ENCODE measurements at regions not wholly inside any gene's neighbourhood (a gene's known extent, or its start where the extent isn't known, plus 50 kb on each side); places are given as distances from the start of the nearest gene placed in this dataset.

DNA sequence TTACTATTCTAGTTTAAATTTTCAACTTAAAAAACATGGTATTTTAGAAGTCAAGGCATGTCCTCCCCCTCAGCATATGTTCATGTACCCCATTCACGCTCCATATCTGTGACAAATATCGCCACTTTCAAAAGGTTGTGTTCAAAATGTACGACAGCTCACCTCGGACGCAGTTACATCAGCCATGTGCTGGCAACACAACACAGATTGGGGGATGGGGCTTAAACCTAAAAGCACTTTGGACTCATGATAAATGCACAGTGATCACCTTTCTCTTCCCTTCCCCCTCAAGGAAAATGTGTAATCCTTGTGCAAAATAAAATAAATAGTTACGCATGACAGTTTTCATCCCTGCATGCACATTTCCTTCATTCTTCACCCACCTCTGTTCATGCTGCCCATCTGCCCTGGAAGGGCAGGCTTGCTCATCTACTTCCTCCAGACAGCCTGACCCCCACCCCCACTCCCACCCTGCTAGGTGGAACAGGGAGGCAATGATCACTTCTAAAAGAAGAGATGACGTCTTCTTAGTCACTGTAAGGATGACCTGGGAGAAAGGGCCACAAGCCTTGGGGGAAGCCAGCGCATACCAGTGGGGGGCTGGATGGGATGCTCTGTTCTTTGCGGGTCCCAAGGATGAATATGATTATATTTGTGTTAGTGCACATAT, 271.4 kb upstream of the SEMA6D start:
- H3K9me3 ChIP-seq (ENCODE audit: low read length) = peaks cover 75% of the 10 kb centered on the region
- intact Hi-C loops (cut with micrococcal nuclease; ENCODE audit: unreplicated experiment) (no loop called here), in situ Hi-C loops (cut with HindIII; ENCODE audit: extremely low pct_ligation_motif_present, low pct_unique_long_range_greater_than_20kb) (no loop called here)
- H3K9ac ChIP-seq (ENCODE audit: insufficient read depth, low read depth, low read length) = no peak overlapping the region
- no peak overlapping the region for H3K27ac ChIP-seq (ENCODE audit: extremely low read length, insufficient read depth, low read length)
- WGBS (ENCODE audit: low lambda C conversion rate) = 60% methylated on average over 8 of the region's 9 CpGs
- DNase-seq (ENCODE audit: low spot score) = no peak
- TF ChIP-seq, protein P1, sequence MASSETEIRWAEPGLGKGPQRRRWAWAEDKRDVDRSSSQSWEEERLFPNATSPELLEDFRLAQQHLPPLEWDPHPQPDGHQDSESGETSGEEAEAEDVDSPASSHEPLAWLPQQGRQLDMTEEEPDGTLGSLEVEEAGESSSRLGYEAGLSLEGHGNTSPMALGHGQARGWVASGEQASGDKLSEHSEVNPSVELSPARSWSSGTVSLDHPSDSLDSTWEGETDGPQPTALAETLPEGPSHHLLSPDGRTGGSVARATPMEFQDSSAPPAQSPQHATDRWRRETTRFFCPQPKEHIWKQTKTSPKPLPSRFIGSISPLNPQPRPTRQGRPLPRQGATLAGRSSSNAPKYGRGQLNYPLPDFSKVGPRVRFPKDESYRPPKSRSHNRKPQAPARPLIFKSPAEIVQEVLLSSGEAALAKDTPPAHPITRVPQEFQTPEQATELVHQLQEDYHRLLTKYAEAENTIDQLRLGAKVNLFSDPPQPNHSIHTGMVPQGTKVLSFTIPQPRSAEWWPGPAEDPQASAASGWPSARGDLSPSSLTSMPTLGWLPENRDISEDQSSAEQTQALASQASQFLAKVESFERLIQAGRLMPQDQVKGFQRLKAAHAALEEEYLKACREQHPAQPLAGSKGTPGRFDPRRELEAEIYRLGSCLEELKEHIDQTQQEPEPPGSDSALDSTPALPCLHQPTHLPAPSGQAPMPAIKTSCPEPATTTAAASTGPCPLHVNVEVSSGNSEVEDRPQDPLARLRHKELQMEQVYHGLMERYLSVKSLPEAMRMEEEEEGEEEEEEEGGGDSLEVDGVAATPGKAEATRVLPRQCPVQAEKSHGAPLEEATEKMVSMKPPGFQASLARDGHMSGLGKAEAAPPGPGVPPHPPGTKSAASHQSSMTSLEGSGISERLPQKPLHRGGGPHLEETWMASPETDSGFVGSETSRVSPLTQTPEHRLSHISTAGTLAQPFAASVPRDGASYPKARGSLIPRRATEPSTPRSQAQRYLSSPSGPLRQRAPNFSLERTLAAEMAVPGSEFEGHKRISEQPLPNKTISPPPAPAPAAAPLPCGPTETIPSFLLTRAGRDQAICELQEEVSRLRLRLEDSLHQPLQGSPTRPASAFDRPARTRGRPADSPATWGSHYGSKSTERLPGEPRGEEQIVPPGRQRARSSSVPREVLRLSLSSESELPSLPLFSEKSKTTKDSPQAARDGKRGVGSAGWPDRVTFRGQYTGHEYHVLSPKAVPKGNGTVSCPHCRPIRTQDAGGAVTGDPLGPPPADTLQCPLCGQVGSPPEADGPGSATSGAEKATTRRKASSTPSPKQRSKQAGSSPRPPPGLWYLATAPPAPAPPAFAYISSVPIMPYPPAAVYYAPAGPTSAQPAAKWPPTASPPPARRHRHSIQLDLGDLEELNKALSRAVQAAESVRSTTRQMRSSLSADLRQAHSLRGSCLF (CRISPR knock-in tag; IDR thresholded peaks at IDR 0.05; ENCODE audit: borderline replicate concordance) = no peak
- TF ChIP-seq STAT5B (CRISPR knock-in tag; IDR thresholded peaks at IDR 0.05) = no peak
- TF ChIP-seq ARNT (IDR thresholded peaks at IDR 0.05) = no peak
- no peak for TF ChIP-seq TOE1 (CRISPR knock-in tag; IDR thresholded peaks at IDR 0.05)
- TF ChIP-seq, protein P2, sequence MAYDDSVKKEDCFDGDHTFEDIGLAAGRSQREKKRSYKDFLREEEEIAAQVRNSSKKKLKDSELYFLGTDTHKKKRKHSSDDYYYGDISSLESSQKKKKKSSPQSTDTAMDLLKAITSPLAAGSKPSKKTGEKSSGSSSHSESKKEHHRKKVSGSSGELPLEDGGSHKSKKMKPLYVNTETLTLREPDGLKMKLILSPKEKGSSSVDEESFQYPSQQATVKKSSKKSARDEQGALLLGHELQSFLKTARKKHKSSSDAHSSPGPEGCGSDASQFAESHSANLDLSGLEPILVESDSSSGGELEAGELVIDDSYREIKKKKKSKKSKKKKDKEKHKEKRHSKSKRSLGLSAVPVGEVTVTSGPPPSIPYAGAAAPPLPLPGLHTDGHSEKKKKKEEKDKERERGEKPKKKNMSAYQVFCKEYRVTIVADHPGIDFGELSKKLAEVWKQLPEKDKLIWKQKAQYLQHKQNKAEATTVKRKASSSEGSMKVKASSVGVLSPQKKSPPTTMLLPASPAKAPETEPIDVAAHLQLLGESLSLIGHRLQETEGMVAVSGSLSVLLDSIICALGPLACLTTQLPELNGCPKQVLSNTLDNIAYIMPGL (CRISPR knock-in tag; IDR thresholded peaks at IDR 0.05; ENCODE audit: borderline replicate concordance in 1 of 2, low read depth in 1 of 2) = no peak
- no peak for TF ChIP-seq PHF21A (CRISPR knock-in tag; IDR thresholded peaks at IDR 0.05)
- no peak for TF ChIP-seq FOXO1 (CRISPR knock-in tag; IDR thresholded peaks at IDR 0.05)
- TF ChIP-seq ZIK1 (CRISPR knock-in tag; IDR thresholded peaks at IDR 0.05; ENCODE audit: borderline replicate concordance, low read depth) = no peak
- TF ChIP-seq, protein P3, sequence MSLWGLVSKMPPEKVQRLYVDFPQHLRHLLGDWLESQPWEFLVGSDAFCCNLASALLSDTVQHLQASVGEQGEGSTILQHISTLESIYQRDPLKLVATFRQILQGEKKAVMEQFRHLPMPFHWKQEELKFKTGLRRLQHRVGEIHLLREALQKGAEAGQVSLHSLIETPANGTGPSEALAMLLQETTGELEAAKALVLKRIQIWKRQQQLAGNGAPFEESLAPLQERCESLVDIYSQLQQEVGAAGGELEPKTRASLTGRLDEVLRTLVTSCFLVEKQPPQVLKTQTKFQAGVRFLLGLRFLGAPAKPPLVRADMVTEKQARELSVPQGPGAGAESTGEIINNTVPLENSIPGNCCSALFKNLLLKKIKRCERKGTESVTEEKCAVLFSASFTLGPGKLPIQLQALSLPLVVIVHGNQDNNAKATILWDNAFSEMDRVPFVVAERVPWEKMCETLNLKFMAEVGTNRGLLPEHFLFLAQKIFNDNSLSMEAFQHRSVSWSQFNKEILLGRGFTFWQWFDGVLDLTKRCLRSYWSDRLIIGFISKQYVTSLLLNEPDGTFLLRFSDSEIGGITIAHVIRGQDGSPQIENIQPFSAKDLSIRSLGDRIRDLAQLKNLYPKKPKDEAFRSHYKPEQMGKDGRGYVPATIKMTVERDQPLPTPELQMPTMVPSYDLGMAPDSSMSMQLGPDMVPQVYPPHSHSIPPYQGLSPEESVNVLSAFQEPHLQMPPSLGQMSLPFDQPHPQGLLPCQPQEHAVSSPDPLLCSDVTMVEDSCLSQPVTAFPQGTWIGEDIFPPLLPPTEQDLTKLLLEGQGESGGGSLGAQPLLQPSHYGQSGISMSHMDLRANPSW (CRISPR knock-in tag; IDR thresholded peaks at IDR 0.05; ENCODE audit: borderline replicate concordance) = no peak
- H3K27me3 ChIP-seq (ENCODE audit: control insufficient read depth in 1 of 2, insufficient read depth in 2 of 2, low read length in 2 of 2) = no peaks in the 10 kb centered on the region
- H3K79me2 ChIP-seq (ENCODE audit: insufficient read depth, low read length) = no peaks in the 10 kb centered on the region
- CTCF ChIA-PET (ENCODE audit: low intra/inter-chr PET ratio, low total read pairs) = no interaction called here
- FAIRE-seq = no peak
- H4K20me1 ChIP-seq (ENCODE audit: insufficient read depth, low read length) = no peaks in the 10 kb centered on the region
- H3K36me3 ChIP-seq (replicated peaks in 1 of 2; ENCODE audit: control insufficient read depth in 1 of 2, insufficient read depth in 2 of 2, low read length in 2 of 2) = no peaks in the 10 kb centered on the region
- POLR2A ChIA-PET = no interaction called here
- H2AFZ ChIP-seq (ENCODE audit: low read length) = no peak overlapping the region
- H3K4me3 ChIP-seq (replicated peaks in 1 of 3; ENCODE audit: insufficient read depth in 1 of 3, low read depth in 2 of 3, low read length in 3 of 3) = no peak overlapping the region
- ATAC-seq = no peak
- no TSS peak for BruUV-seq (replicated peaks)
- H3K4me2 ChIP-seq (ENCODE audit: low read depth, low read length) = no peak overlapping the region
- H3K4me1 ChIP-seq (ENCODE audit: insufficient read depth, low read length) = no peaks in the 10 kb centered on the region
